HG02981 (cell line): ENCODE measurements at regions not wholly inside any gene's neighbourhood (a gene's known extent, or its start where the extent isn't known, plus 50 kb on each side); places are given as distances from the start of the nearest gene placed in this dataset.
"Not testable (repeated sequence)": the region's sequence is repeated elsewhere in the genome, so short reads cannot be mapped to it uniquely, and the experiment has no call there.

ENCODE experiments used
- ATAC-seq: cut with Tn5 transposase; IDR thresholded peaks from one replicate; pipeline ENCODE4 v1.9.1; 2021; ENCODE audit warnings: mild to moderate bottlenecking, moderate library complexity; ENCODE audit not compliant: unreplicated experiment

DNA sequence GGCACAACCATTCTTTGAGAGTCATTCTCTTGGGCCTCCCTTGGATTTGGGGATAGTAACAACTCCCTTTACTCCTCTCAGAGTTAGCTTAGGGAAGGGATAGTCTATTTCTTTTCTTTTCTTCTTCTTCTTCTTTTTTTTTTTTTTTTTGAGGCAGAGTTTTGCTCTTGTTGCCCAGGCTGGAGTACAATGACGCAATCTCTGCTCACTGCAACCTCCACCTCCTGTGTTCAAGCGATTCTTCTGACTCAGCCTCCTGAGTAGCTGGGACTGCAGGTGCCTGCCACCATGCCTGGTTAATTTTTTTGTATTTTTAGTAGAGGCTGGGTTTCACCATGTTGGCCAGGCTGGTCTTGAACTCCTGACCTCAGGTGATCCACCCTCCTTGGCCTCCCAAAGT, 465.8 kb downstream of the PLCL1 start:
- ATAC-seq: not testable (repeated sequence)

DNA sequence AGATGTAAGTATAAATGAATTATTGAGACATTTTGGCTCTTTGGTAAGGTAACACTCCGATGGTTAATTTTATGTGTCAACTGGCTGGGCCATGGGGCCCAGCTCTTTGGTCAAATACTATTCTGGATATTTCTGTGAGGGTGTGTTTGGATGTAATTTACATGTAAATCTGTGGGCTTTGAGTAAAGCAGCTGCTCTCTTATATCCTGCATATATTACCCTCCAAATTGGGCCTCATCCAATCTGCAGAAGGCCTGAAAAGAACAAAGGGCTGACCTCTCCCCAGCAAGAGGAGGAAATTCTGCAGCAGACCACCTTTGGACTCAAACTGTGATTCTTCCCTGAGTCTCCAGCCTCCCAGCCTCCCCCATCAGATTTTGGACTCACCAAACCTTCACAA, 464.1 kb downstream of the PLCL1 start:
- no peak for ATAC-seq

DNA sequence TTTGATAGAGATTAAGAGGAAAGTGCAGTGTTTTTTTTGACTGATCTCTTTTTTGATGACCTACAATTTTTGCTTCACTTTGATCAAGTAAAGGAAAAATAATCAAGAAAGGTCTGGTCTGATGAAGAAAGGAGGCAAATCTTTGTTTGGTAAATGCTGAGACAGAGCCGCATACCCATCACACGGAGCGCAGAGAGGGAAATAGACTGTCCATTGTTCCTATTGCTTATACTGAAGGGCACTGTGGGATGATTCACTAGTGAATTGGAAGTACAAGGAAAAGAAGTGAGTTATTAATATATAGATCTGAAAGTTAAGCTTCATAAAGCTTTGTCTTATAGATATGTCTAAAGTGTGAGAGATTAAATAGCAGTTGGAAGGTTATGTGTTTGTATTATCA, 455.1 kb downstream of the PLCL1 start:
- no peak for ATAC-seq

DNA sequence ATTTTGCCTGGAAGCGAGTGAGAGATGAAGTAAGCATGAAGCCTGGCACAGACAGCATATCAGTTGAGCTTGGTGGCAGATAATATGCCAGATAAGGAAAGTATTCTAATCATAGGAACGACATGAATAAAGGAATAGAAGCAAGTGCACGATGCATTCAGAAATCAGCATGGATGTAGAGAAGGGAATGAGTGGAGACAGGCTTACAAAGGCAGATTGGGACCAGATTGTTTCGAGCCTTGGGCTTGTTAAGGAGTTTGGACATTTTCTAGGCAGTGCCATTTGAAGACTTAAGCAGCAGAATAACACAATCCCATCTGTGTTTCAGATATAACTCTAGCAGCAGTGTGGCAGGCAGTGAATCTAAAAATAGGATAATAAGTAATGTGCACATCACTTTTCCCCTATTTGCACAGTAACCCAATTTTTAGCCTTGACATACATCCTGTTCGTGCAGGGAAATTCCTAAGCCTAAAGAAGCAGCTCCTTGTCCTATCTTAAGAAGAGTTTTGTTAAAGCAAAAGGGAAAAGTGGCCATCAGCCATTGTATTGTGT, 450.2 kb downstream of the PLCL1 start:
- ATAC-seq: no peak

DNA sequence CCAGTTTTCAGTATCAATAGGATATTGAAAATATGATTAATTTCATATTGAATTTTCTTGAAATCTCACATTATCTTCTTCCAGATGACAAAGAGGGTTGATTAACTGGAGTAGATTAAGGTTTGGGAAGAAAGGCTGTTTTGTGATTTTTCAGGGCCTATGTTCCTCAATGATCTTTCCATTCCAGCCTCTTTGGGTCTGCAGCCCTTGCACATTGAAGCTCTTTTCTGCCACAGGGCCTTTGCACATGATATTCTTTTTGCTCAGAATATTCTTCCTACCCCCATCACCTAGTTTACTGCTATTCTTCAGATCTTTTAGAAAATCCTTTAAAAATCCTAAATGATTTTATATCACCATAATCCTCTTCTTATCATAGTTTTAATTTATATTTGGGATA, 449.6 kb downstream of the PLCL1 start:
- no peak for ATAC-seq

DNA sequence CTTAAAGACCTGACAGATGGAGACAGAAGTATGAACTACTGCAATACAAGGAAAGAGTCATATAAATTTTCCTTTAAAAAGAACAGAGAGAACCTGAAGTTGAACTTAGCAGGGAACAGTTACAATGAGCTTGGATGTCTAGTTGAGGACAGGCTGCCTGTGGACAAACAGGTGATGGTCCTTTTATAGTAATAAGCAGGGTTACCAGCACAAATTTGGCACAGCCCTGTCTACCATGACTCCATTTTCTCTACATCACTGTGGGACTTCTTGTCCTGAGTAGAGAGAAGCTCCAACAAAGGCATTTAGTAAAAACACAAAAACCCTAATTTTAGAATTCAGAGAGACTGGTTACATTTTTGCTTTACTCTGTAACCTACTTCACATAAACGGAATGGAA, 448.1 kb downstream of the PLCL1 start:
- ATAC-seq: no peak

DNA sequence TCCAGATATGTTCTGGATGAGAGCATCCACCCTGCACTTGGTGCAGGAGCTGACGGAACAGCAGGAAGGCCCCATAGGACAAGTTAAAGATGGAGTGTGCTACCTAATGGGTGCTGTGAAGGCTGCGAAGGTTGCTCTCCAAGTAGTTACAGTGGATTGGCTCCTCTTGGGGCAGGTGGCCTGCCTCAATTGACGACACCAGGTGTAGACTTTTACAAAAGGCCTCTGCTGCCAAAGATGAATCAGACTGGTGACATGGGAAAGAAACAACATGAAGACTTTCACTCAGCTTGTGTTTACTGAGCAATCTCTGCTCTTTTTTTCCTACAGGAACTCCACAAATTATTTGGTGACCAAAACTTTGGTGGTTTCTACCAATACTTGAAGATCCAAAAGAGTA, 437.7 kb downstream of the PLCL1 start:
- no peak for ATAC-seq

DNA sequence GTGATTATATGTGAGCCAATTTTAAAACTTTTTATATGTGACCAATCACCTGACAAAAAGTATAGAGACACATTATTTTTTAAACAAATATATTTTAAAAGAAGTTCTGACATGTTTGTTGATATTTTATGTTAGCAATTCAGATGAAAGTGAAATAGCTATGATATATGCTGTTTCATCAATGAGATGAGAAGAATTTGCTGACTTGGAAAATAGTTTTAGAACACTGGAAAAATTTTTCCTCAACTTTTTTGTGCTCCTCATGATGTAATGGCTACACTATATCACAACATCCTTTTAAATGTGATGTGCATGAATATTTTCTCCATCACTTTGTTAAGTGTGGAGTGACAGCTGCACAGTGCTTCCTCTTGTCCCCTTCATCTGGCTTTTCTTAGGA, 434.0 kb downstream of the PLCL1 start:
- ATAC-seq: no peak

DNA sequence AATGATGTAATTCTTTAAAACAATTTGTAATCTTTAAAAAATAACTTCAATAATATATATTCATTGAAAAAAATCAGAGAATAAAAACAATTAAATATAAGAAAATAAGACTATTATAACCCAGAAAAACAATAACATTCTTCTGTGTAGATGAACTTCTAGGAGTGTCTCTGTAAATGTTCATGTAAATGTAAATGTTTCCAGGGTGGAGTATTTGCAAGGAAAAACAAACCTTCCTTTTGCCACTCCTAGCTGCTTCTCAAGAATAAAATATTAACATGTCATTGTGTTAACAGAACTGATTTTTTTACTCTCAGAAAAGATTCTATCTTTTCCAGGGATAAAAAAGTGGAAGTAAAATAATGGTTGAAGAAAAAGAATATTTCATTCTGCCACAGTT, 431.9 kb downstream of the PLCL1 start:
- no peak for ATAC-seq

DNA sequence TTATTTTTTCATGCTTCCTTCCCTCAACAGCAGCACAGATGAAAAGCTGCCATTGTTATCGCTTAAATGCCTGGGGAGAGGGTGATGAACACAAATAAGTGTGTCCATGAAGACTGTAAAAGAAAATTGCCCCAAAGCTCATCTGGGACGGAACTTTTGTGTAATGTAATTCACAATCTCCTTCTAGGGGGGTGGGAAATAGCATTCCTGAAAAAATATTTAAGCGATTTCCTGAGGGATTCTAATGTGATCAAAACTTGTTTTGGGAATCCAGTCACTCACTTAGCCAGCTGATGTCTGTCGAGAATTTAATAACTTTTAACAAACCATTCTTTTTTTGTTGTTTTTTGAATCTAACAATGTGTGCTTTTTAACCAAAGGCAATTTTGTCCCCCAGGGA, 427.9 kb downstream of the PLCL1 start:
- ATAC-seq: no peak

DNA sequence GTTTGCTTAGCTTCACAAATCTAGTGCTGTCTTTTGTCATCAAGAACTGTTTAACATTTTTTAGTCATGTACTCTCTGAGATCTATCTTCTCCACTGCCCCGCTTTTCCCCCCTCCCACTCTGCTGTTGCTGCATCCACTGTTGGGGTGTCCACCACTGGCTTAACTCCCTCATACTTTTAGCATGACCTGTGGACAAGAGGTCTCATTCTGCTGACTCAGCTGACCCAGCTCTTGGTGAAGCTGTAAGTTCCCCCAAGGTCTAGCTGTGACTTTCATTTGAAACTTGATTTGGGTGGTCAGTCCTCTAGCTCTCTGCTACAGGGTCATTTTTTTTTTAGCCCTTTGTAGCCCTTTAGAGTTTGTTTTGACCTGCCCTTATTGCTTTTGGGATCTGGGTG, 427.2 kb downstream of the PLCL1 start:
- ATAC-seq: no peak

DNA sequence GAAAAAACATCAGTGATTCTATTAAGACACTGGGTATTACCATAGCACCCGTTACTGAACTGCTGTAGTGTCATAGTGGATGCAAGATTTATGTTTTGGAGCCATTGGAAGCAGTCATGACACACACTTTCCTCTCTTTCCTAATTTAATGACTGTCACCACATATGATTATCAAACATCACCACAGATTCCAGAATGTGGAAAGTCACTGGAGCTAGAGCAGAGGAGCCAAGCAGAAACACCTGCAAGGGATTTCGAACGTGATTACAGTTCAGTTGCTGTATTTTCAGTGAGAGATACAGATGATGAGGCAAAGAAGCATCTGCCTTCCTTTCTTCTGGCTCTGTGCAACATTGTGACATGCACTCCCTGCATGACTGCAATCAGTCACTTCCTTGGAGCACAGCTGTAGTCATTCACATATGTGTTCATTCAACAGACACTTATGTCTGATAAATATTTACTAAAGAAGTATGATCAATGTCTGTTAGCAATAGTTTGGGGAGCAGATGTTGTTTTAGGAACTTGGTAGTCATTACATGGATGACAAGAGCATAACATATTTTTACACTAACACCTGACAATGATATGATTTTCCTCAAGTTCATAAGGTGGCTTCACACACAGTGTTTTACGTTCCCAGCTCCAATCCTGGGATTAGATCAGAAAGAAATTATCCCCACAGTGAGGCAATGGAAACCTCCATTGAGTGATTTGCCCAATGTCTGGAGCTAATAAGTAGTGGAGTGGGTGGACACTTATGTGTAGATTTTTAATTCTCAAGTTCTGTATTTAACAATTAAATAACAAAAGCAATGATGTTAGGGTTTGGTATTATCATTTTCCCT, 416.6 kb downstream of the PLCL1 start:
- no peak for ATAC-seq

DNA sequence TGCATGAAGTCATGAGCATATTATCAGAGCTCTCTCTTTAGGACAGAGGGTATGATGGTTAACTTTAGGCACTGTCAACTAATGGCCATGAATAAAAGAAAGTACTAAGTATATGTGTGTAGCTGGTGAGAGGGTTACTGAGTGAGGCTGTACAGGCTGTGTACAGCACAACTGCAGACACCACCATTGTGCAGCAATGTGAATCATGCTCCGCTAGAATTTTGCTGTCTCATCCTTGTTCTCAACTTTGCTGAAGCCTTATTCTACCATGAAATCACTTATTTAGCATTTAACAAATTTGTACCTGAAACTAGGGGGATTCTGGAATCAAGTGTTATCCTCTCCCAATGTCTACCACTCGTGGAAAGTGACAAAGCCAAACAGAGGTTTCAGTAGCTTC, 414.9 kb downstream of the PLCL1 start:
- ATAC-seq: no peak

DNA sequence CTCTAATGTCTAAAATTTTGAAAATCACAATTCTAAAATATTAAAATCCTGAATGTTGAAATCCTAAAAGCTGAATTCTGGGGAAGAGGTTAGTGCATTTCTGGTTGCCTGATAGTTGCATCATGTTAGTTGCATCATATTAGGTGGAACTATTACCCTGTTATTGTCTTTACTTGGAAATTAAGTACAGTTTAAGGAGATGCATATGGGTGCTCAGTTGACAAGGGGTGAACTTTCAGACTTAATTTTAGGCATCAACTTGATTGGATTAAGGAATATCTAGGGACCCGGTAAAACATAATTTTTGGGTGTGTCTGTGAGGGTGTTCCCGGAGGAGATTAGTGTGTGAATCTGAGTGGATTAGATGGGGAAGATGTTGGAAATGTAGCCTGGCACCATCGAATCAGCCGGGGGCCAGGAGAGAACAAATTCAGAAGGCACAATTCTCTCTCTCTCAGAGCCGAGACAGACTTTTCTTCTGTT, 409.8 kb downstream of the PLCL1 start:
- no peak for ATAC-seq

DNA sequence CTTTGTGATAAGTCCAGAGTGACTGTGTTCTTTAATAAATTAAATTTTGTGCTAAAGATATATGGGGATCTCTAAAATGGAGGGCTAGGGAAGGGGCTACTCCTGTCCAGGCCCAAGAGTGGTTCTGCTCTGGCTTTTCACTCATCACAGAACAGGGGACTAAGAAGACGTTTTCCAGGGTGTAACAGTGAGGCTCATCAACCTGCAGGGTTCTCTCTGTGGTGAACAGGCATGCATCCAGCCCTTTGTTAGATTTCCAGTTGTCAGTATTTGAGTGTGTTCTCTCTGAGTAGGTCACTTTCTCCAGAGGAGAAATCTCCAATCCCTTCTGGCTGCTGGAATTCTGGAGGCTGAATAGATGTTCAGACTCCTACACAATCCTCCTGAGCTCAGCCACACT, 408.9 kb downstream of the PLCL1 start:
- no peak for ATAC-seq

DNA sequence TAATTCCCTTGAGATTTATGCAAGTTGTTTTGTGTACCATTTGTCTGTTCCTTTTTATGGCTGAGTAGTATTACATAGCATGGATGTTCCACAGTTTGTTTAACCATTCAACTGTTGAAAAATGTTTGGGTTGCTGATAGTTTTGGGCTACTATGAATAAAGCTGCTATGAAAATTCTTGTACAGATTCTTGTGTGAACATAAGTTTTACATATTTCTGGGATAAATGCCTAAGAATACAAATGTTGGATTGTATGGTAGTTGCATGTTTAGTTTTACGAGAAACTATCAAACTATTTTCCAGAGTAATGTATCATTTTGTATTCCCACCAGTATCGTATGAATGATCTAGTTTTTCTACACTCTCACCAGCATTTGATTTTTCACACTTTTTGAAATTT, 407.3 kb downstream of the PLCL1 start:
- no peak for ATAC-seq

DNA sequence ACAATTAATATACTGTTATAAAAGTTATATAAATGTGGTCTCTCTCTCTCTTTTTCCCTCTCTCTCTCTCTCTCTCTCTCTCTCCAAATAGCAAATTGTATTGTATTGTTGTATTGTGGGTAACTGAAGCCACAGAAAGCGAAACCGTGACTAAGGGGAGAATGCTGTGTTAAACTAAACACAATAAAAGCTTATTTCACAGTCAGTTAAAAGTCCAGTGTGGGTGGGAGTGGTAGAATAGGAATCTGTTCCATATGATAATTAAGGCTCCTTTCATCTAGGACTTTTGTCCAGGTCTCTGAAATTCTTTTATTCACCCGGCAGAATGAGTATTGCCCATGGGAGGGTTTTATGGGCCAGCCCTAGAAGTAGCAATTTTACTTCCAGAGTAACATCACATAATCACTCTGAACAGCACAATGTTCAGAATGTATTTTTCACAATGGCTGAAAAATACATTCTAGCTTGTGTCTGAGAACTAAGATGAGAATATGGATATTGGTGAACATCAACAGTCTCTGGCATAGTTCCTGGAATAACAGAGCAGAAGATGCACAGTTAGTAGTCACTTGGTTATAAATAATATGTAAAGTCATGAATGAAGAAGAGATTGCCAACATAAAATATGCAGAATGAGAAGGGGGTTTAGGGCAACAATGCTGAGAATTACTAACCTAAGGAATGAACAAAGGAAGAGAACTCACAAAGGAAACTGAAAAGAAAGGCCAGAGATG, 399.1 kb downstream of the PLCL1 start:
- ATAC-seq: no peak
